HepG2 (cell line): ENCODE measurements at regions not wholly inside any gene's neighbourhood (a gene's known extent, or its start where the extent isn't known, plus 50 kb on each side); places are given as distances from the start of the nearest gene placed in this dataset.

Experiments
- CC2D1A ChIP-seq: sonication (generic); formaldehyde crosslinking; IDR thresholded peaks from 2 replicates; pipeline ENCODE4 v1.8.1; 2023; ENCODE audit warnings: mild to moderate bottlenecking, missing genetic modification reagents
- CEBPB ChIP-seq: IDR thresholded peaks from 2 replicates; pipeline ENCODE4 v1.6.1; 2011; ENCODE audit warnings: low read depth, low read length, improper control_type of control experiment, borderline replicate concordance
- CENPX ChIP-seq: sonication (generic); formaldehyde crosslinking; IDR thresholded peaks from 2 replicates; pipeline ENCODE4 v1.9.0; 2021; ENCODE audit warnings: mild to moderate bottlenecking, missing genetic modification reagents, moderate library complexity
- ELK4 ChIP-seq: sonication (generic); formaldehyde crosslinking; IDR thresholded peaks from 2 replicates; pipeline ENCODE4 v1.9.0; 2021; ENCODE audit warnings: missing genetic modification reagents, borderline replicate concordance
- GZF1 ChIP-seq: sonication (generic); formaldehyde crosslinking; IDR thresholded peaks from 2 replicates; pipeline ENCODE4 v1.5.1; 2020; ENCODE audit warnings: mild to moderate bottlenecking, missing genetic modification reagents
- NBN ChIP-seq: fragments of 450-650 bp; conservative IDR thresholded peaks from 2 replicates; pipeline ENCODE4 v1.6.1; 2017
- RARG ChIP-seq: sonication (generic); formaldehyde crosslinking; IDR thresholded peaks from 2 replicates; pipeline ENCODE4 v1.4.0; 2020; ENCODE audit warnings: low read depth, mild to moderate bottlenecking, missing genetic modification reagents
- TBL1XR1 ChIP-seq: fragments of 150-350 bp; IDR thresholded peaks from 2 replicates; pipeline ENCODE4 v1.6.1; 2014; ENCODE audit warnings: borderline replicate concordance, low read length; ENCODE audit not compliant: partially characterized antibody
- THAP11 ChIP-seq: IDR thresholded peaks from 2 replicates; pipeline ENCODE4 v1.6.1; 2016; ENCODE audit warnings: missing biosample characterization, missing genetic modification reagents
- ZNF121 ChIP-seq: sonication (generic); formaldehyde crosslinking; IDR thresholded peaks from 2 replicates; pipeline ENCODE4 v1.5.0; 2020; ENCODE audit warnings: mild to moderate bottlenecking, missing genetic modification reagents
- ZNF530 ChIP-seq: sonication (generic); formaldehyde crosslinking; IDR thresholded peaks from 2 replicates; pipeline ENCODE4 v1.5.0; 2020; ENCODE audit warnings: low read depth, mild to moderate bottlenecking, missing genetic modification reagents
- ZNF749 ChIP-seq: sonication (generic); formaldehyde crosslinking; IDR thresholded peaks from 2 replicates; pipeline ENCODE4 v1.8.0; 2022; ENCODE audit warnings: mild to moderate bottlenecking, missing genetic modification reagents, moderate library complexity, borderline replicate concordance
- ZNF75D ChIP-seq: sonication (generic); formaldehyde crosslinking; IDR thresholded peaks from 2 replicates; pipeline ENCODE4 v1.8.1; 2023; ENCODE audit warnings: missing genetic modification reagents, mild to moderate bottlenecking, borderline replicate concordance
- ZNF788 ChIP-seq: sonication (generic); formaldehyde crosslinking; IDR thresholded peaks from 2 replicates; pipeline ENCODE4 v1.5.0; 2020; ENCODE audit warnings: mild to moderate bottlenecking, missing genetic modification reagents, borderline replicate concordance
- ZSCAN30 ChIP-seq: sonication (generic); formaldehyde crosslinking; IDR thresholded peaks from 2 replicates; pipeline ENCODE4 v1.5.0; 2020; ENCODE audit warnings: mild to moderate bottlenecking, missing genetic modification reagents
- TF ChIP-seq, protein P1 (sequence below): sonication (generic); formaldehyde crosslinking; IDR thresholded peaks from 2 replicates; pipeline ENCODE4 v1.5.1; 2020; ENCODE audit warnings: mild to moderate bottlenecking, missing genetic modification reagents, borderline replicate concordance
- TF ChIP-seq, protein P2 (sequence below): IDR thresholded peaks from 2 replicates; pipeline ENCODE4 v1.6.1; 2016; ENCODE audit warnings: missing genetic modification reagents, missing compliant biosample characterization
- TF ChIP-seq, protein P3 (sequence below): sonication (generic); formaldehyde crosslinking; IDR thresholded peaks from 2 replicates; pipeline ENCODE4 v1.4.0; 2020; ENCODE audit warnings: mild to moderate bottlenecking, missing genetic modification reagents
- TF ChIP-seq, protein P4 (sequence below): sonication (generic); formaldehyde crosslinking; IDR thresholded peaks from 2 replicates; pipeline ENCODE4 v1.5.0; 2020; ENCODE audit warnings: mild to moderate bottlenecking, missing genetic modification reagents

DNA sequence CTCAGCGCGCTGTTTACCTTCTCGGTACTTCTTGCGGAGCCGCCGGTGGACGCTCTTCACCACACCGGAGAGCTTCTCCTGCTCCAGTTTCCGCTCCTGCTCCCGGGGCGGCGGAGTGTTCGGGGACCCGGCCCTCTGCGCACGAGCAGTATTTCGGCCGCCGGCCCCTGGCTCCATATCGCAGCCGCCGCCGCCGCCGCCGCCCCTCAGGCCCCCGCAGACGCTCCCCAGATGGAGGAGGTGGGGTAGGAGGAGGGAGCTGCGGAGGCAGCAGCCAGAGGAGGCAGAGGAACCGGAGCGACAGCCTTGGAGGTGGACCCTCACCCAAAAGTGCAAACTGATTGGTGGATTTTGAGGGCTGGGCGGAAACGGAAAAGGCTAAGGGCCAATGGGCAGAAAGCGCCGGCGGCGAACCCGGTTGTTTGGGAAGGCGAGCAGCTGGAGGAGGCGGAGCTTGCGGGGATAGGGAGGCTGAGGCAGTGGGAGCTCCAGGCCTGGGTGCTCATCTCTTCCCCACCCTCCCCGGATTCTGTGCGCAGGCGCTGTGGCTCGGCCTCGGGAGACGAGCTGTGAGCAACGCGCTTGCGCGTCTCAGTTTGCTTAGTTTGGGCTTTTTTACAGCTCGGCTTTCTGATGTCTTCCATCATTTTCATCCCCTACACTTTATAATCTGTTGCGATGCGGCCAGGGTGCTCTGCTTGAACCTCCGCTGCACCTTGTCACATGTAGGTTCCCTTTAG lies 146.9 kb downstream of the GPR85 start (continued):
- TF ChIP-seq, protein P1, sequence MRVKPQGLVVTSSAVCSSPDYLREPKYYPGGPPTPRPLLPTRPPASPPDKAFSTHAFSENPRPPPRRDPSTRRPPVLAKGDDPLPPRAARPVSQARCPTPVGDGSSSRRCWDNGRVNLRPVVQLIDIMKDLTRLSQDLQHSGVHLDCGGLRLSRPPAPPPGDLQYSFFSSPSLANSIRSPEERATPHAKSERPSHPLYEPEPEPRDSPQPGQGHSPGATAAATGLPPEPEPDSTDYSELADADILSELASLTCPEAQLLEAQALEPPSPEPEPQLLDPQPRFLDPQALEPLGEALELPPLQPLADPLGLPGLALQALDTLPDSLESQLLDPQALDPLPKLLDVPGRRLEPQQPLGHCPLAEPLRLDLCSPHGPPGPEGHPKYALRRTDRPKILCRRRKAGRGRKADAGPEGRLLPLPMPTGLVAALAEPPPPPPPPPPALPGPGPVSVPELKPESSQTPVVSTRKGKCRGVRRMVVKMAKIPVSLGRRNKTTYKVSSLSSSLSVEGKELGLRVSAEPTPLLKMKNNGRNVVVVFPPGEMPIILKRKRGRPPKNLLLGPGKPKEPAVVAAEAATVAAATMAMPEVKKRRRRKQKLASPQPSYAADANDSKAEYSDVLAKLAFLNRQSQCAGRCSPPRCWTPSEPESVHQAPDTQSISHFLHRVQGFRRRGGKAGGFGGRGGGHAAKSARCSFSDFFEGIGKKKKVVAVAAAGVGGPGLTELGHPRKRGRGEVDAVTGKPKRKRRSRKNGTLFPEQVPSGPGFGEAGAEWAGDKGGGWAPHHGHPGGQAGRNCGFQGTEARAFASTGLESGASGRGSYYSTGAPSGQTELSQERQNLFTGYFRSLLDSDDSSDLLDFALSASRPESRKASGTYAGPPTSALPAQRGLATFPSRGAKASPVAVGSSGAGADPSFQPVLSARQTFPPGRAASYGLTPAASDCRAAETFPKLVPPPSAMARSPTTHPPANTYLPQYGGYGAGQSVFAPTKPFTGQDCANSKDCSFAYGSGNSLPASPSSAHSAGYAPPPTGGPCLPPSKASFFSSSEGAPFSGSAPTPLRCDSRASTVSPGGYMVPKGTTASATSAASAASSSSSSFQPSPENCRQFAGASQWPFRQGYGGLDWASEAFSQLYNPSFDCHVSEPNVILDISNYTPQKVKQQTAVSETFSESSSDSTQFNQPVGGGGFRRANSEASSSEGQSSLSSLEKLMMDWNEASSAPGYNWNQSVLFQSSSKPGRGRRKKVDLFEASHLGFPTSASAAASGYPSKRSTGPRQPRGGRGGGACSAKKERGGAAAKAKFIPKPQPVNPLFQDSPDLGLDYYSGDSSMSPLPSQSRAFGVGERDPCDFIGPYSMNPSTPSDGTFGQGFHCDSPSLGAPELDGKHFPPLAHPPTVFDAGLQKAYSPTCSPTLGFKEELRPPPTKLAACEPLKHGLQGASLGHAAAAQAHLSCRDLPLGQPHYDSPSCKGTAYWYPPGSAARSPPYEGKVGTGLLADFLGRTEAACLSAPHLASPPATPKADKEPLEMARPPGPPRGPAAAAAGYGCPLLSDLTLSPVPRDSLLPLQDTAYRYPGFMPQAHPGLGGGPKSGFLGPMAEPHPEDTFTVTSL (CRISPR knock-in tag): no peak
- TF ChIP-seq, protein P2, sequence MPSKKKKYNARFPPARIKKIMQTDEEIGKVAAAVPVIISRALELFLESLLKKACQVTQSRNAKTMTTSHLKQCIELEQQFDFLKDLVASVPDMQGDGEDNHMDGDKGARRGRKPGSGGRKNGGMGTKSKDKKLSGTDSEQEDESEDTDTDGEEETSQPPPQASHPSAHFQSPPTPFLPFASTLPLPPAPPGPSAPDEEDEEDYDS: peak; percentile 38
- no peak for TF ChIP-seq CENPX (CRISPR knock-in tag)
- TF ChIP-seq, protein P3, sequence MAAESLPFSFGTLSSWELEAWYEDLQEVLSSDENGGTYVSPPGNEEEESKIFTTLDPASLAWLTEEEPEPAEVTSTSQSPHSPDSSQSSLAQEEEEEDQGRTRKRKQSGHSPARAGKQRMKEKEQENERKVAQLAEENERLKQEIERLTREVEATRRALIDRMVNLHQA (CRISPR knock-in tag): no peak
- peak; percentile 28; the same call in 1 of the 2 replicates for TF ChIP-seq ZNF788 (CRISPR knock-in tag)
- peak; percentile 46 for TF ChIP-seq THAP11
- TF ChIP-seq CC2D1A (CRISPR knock-in tag): no peak
- no peak for TF ChIP-seq ZSCAN30 (CRISPR knock-in tag)
- no peak for TF ChIP-seq ZNF530
- TF ChIP-seq TBL1XR1: no peak
- TF ChIP-seq RARG: no peak
- TF ChIP-seq ELK4 (CRISPR knock-in tag): no peak
- no peak for TF ChIP-seq NBN
- TF ChIP-seq ZNF749 (CRISPR knock-in tag): no peak
- TF ChIP-seq GZF1 (CRISPR knock-in tag): no peak
- no peak for TF ChIP-seq CEBPB
- TF ChIP-seq, protein P4, sequence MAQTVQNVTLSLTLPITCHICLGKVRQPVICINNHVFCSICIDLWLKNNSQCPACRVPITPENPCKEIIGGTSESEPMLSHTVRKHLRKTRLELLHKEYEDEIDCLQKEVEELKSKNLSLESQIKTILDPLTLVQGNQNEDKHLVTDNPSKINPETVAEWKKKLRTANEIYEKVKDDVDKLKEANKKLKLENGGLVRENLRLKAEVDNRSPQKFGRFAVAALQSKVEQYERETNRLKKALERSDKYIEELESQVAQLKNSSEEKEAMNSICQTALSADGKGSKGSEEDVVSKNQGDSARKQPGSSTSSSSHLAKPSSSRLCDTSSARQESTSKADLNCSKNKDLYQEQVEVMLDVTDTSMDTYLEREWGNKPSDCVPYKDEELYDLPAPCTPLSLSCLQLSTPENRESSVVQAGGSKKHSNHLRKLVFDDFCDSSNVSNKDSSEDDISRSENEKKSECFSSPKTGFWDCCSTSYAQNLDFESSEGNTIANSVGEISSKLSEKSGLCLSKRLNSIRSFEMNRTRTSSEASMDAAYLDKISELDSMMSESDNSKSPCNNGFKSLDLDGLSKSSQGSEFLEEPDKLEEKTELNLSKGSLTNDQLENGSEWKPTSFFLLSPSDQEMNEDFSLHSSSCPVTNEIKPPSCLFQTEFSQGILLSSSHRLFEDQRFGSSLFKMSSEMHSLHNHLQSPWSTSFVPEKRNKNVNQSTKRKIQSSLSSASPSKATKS (CRISPR knock-in tag): no peak
- no peak for TF ChIP-seq ZNF121
- TF ChIP-seq ZNF75D (CRISPR knock-in tag): no peak
